HCT116 (cell line): ENCODE measurements at regions not wholly inside any gene's neighbourhood (a gene's known extent, or its start where the extent isn't known, plus 50 kb on each side); places are given as distances from the start of the nearest gene placed in this dataset.

Experiments
- ATAC-seq: fragments of 200-7000 bp; cut with Tn5 transposase; 2 replicates; pipeline ENCODE4 v1.9.1; 2020; ENCODE audit warnings: mild to moderate bottlenecking, moderate library complexity
- BruUV-seq: library from RNA; stranded (reverse); fragments of 400-500 nt; replicated peaks from 2 replicates; lab custom pipeline; 2021; lab: Mats Ljungman, UMichigan
- CTCF ChIA-PET: fragments of 300-600 bp; sonication (Branson Sonifier 250); formaldehyde crosslinking; loops from one replicate; lab custom pipeline; 2021; ENCODE audit warnings: antibody characterized with exemption; lab: Charles Lee
- POLR2A ChIA-PET: fragments of 300-600, 350-600 bp; sonication (Branson Sonifier 250); formaldehyde crosslinking; loops from one replicate; lab custom pipeline; 2021; ENCODE audit warnings: antibody characterized with exemption; lab: Charles Lee
- RAD21 ChIA-PET, 2 experiments: fragments of 300-600 bp; sonication (Branson Sonifier 250); formaldehyde crosslinking; loops; one replicate each; lab custom pipeline; 2023; ENCODE audit warnings: low total read pairs in 2 of 2; ENCODE audit not compliant: uncharacterized antibody in 2 of 2, unreplicated experiment in 2 of 2, low non-redundant PET in 1 of 2; lab: Charles Lee
- DNase-seq: peaks from one replicate; pipeline ENCODE4 v3.0.0-alpha.2; 2010; ENCODE audit warnings: low read depth, low spot score
- H2AFZ ChIP-seq: fragments of 200-600 bp; shearing (Covaris generic), sonication (generic); 2 replicates; pipeline ENCODE4 v1.6.1; 2017; ENCODE audit warnings: low read depth, mixed run types, mixed read lengths, antibody characterized with exemption, low read length; ENCODE audit not compliant: poor library complexity, severe bottlenecking
- H3K27ac ChIP-seq: 2 replicates; pipeline ENCODE4 v1.5.1; 2012; ENCODE audit warnings: low read depth, low read length
- H3K27me3 ChIP-seq: fragments of 200-600 bp; sonication (generic); 2 replicates; pipeline ENCODE4 v1.6.1; 2016; ENCODE audit warnings: mixed run types, low read length, mixed read lengths; ENCODE audit not compliant: insufficient read depth
- H3K36me3 ChIP-seq, 2 experiments: fragments of 200-500 bp in 1 of 2; fragments of 200-600 bp in 1 of 2; sonication (Bioruptor generic) in 1 of 2; sonication (generic) in 1 of 2; 2 replicates each; pipeline versions ENCODE4 v1.5.1 to v1.6.1; 2014 to 2016; ENCODE audit warnings: low read length in 2 of 2, inconsistent platforms in 1 of 2, mixed read lengths in 1 of 2, mixed run types in 1 of 2; ENCODE audit not compliant: insufficient read depth in 2 of 2, control insufficient read depth in 1 of 2
- H3K4me1 ChIP-seq, 2 experiments: fragments of 200-600 bp in 1 of 2; sonication (generic) in 1 of 2; 2 replicates each; pipeline versions ENCODE4 v1.5.1 to v1.6.1; 2012 to 2017; ENCODE audit warnings: low read length in 2 of 2, inconsistent platforms in 1 of 2, mild to moderate bottlenecking in 1 of 2, mixed read lengths in 1 of 2, mixed run types in 1 of 2, moderate library complexity in 1 of 2; ENCODE audit not compliant: insufficient read depth in 2 of 2, control insufficient read depth in 1 of 2
- H3K4me2 ChIP-seq: fragments of 200-600 bp; sonication (generic); 2 replicates; pipeline ENCODE4 v1.6.1; 2017; ENCODE audit warnings: mixed run types, low read length, mixed read lengths
- H3K4me3 ChIP-seq, 2 experiments: fragments of 200-600 bp in 1 of 2; sonication (generic) in 1 of 2; replicated peaks in 1 of 2; 2 replicates each; pipeline ENCODE4 v1.5.1; 2011 to 2016; ENCODE audit warnings: low read length in 2 of 2, control low read depth in 1 of 2, low read depth in 1 of 2, mild to moderate bottlenecking in 1 of 2, mixed read lengths in 1 of 2, mixed run types in 1 of 2
- H3K79me2 ChIP-seq: fragments of 200-600 bp; sonication (generic); 2 replicates; pipeline ENCODE4 v1.6.1; 2017; ENCODE audit warnings: mild to moderate bottlenecking, mixed run types, low read length, moderate library complexity, mixed read lengths; ENCODE audit not compliant: insufficient read depth
- H3K9ac ChIP-seq: fragments of 200-600 bp; sonication (generic); 2 replicates; pipeline ENCODE4 v1.6.1; 2016; ENCODE audit warnings: low read length, mixed read lengths
- H3K9me2 ChIP-seq: fragments of 200-600 bp; sonication (generic), shearing (Covaris generic); 2 replicates; pipeline ENCODE4 v1.6.1; 2017; ENCODE audit warnings: mixed run types, mild to moderate bottlenecking, moderate library complexity; ENCODE audit not compliant: insufficient read depth
- H3K9me3 ChIP-seq, 2 experiments: fragments of 200-500 bp in 1 of 2; fragments of 200-600 bp in 1 of 2; sonication (Bioruptor generic) in 1 of 2; sonication (generic) in 1 of 2; 2 replicates each; pipeline ENCODE4 v1.6.1; 2014 to 2017; ENCODE audit warnings: low read length in 2 of 2, mixed read lengths in 2 of 2, inconsistent platforms in 1 of 2, low read depth in 1 of 2, mild to moderate bottlenecking in 1 of 2, mixed run types in 1 of 2, moderate library complexity in 1 of 2; ENCODE audit not compliant: control insufficient read depth in 1 of 2, insufficient read depth in 1 of 2
- H4K20me1 ChIP-seq: fragments of 200-600 bp; sonication (generic), shearing (Covaris generic); 2 replicates; pipeline ENCODE4 v1.6.1; 2017; ENCODE audit warnings: mixed run types, mild to moderate bottlenecking, moderate library complexity; ENCODE audit not compliant: insufficient read depth
- EGR1 ChIP-seq: IDR thresholded peaks from 2 replicates; pipeline ENCODE4 v1.6.1; 2012; ENCODE audit warnings: low read depth
- ELF1 ChIP-seq: IDR thresholded peaks from 2 replicates; pipeline ENCODE4 v1.6.1; 2012; ENCODE audit warnings: low read depth, borderline replicate concordance
- EZH2 ChIP-seq: fragments of 200-600 bp; sonication (generic); IDR thresholded peaks from 2 replicates; pipeline ENCODE4 v1.6.1; 2017; ENCODE audit warnings: antibody characterized with exemption, mixed run types
- JUND ChIP-seq: IDR thresholded peaks from 2 replicates; pipeline ENCODE4 v1.6.1; 2012
- POLR2AphosphoS5 ChIP-seq: IDR thresholded peaks from 2 replicates; pipeline ENCODE4 v1.6.1; 2011; ENCODE audit warnings: mild to moderate bottlenecking, low read depth, low read length, moderate library complexity
- RAD21 ChIP-seq: IDR thresholded peaks from 2 replicates; pipeline ENCODE4 v1.6.1; 2012; ENCODE audit warnings: low read depth, mild to moderate bottlenecking
- intact Hi-C: fragments of 100-400 bp; cut with micrococcal nuclease; formaldehyde crosslinking; loops from 2 replicates; pipeline ENCODE4 v1.10.0; 2022
- TF ChIP-seq, protein P1 (sequence below), 3 experiments: fragments of 200-600 bp in 1 of 3; sonication (generic) in 1 of 3; IDR thresholded peaks in 2 of 3; conservative IDR thresholded peaks in 1 of 3; 2 replicates each; pipeline ENCODE4 v1.5.1; 2012 to 2017; ENCODE audit warnings: low read depth in 2 of 3, low read length in 2 of 3, antibody characterized with exemption in 1 of 3, borderline replicate concordance in 1 of 3, control low read depth in 1 of 3, mild to moderate bottlenecking in 1 of 3, mixed read lengths in 1 of 3, mixed run types in 1 of 3, moderate library complexity in 1 of 3; ENCODE audit not compliant: insufficient read depth in 1 of 3
- TF ChIP-seq, protein P2 (sequence below): IDR thresholded peaks from 2 replicates; pipeline ENCODE4 v1.6.1; 2012; ENCODE audit warnings: low read depth
- TF ChIP-seq, protein P3 (sequence below): IDR thresholded peaks from 2 replicates; pipeline ENCODE4 v1.6.1; 2012

DNA sequence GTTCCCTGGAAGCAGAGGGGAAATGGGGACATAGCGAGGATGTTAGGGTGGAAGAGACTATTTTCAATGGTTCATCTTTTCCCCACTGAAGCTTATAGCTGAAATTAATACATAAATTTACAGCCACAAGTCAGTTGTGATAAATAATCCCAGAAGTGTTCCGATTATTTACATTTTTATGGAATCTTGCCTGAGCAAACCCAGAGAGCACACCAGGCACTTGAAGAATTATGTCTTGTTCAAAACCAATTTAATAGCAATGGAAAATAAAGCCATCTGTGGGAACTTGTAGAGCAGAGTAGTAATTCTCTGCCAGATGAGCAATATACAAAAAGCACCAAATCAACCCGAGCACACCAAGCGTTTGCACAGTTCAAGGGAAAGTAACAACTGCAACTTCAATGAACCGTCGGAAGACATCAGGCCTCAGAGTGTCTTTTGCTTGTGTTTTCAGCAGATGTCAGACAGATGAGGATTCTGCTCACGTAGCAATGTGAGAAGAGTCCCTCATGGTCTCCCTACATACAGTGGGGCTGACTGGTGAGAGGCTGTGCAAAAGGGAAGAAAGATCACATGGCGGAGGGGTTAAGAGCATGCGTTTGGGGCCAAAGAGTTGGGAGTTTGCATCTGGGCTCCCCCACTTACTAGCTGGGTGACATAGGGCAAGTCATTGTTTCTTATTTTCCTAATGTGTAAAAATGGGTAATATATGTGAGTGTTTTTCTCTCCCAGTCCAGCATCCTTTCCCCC is 148.7 kb upstream of the HS3ST2 start:
- H3K9me3 ChIP-seq: no peaks in the 10 kb centered on the region
- no TSS peak for BruUV-seq
- DNase-seq: no peak
- H3K9ac ChIP-seq: no peak overlapping the region
- peaks cover 50% of the 10 kb centered on the region for H3K27me3 ChIP-seq
- intact Hi-C loops: no loop called here
- H3K36me3 ChIP-seq: no peaks in the 10 kb centered on the region
- peaks cover 0 to 2% of the 10 kb centered on the region in 2 experiments; a peak in 2 of 4 replicates for H3K4me1 ChIP-seq
- no peak overlapping the region for H3K4me2 ChIP-seq
- no peaks in the 10 kb centered on the region for H4K20me1 ChIP-seq
- POLR2A ChIA-PET: no interaction called here
- H3K9me2 ChIP-seq: no peaks in the 10 kb centered on the region
- no peak for ATAC-seq
- no peak for TF ChIP-seq EZH2
- TF ChIP-seq EGR1: no peak
- TF ChIP-seq ELF1: no peak
- TF ChIP-seq, protein P1, sequence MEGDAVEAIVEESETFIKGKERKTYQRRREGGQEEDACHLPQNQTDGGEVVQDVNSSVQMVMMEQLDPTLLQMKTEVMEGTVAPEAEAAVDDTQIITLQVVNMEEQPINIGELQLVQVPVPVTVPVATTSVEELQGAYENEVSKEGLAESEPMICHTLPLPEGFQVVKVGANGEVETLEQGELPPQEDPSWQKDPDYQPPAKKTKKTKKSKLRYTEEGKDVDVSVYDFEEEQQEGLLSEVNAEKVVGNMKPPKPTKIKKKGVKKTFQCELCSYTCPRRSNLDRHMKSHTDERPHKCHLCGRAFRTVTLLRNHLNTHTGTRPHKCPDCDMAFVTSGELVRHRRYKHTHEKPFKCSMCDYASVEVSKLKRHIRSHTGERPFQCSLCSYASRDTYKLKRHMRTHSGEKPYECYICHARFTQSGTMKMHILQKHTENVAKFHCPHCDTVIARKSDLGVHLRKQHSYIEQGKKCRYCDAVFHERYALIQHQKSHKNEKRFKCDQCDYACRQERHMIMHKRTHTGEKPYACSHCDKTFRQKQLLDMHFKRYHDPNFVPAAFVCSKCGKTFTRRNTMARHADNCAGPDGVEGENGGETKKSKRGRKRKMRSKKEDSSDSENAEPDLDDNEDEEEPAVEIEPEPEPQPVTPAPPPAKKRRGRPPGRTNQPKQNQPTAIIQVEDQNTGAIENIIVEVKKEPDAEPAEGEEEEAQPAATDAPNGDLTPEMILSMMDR (IDR thresholded peaks at IDR 0.05 in 2 of 3, conservative IDR thresholded peaks at IDR 0.05 in 1 of 3; ENCODE audit: borderline replicate concordance in 1 of 3, insufficient read depth in 1 of 3, low read depth in 2 of 3, low read length in 2 of 3): no peak
- TF ChIP-seq, protein P2, sequence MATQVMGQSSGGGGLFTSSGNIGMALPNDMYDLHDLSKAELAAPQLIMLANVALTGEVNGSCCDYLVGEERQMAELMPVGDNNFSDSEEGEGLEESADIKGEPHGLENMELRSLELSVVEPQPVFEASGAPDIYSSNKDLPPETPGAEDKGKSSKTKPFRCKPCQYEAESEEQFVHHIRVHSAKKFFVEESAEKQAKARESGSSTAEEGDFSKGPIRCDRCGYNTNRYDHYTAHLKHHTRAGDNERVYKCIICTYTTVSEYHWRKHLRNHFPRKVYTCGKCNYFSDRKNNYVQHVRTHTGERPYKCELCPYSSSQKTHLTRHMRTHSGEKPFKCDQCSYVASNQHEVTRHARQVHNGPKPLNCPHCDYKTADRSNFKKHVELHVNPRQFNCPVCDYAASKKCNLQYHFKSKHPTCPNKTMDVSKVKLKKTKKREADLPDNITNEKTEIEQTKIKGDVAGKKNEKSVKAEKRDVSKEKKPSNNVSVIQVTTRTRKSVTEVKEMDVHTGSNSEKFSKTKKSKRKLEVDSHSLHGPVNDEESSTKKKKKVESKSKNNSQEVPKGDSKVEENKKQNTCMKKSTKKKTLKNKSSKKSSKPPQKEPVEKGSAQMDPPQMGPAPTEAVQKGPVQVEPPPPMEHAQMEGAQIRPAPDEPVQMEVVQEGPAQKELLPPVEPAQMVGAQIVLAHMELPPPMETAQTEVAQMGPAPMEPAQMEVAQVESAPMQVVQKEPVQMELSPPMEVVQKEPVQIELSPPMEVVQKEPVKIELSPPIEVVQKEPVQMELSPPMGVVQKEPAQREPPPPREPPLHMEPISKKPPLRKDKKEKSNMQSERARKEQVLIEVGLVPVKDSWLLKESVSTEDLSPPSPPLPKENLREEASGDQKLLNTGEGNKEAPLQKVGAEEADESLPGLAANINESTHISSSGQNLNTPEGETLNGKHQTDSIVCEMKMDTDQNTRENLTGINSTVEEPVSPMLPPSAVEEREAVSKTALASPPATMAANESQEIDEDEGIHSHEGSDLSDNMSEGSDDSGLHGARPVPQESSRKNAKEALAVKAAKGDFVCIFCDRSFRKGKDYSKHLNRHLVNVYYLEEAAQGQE: no peak
- no peak for TF ChIP-seq JUND
- TF ChIP-seq RAD21: no peak
- no peak for TF ChIP-seq POLR2AphosphoS5
- TF ChIP-seq, protein P3, sequence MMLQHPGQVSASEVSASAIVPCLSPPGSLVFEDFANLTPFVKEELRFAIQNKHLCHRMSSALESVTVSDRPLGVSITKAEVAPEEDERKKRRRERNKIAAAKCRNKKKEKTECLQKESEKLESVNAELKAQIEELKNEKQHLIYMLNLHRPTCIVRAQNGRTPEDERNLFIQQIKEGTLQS: no peak
- RAD21 ChIA-PET: no interaction called here
- no peak overlapping the region for H3K27ac ChIP-seq
- CTCF ChIA-PET: no interaction called here
- no peaks in the 10 kb centered on the region for H3K79me2 ChIP-seq
- no peak overlapping the region for H3K4me3 ChIP-seq
- no peak overlapping the region for H2AFZ ChIP-seq
